Stimulated activated CD4-positive, alpha-beta T cell treated with anti-CD3 and anti-CD28 coated beads, Interleukin-12 subunit alpha, Interleukin-12 subunit beta, amount 100 ng/mL, for 24 hours (primary cell): ENCODE measurements at regions not wholly inside any gene's neighbourhood (a gene's known extent, or its start where the extent isn't known, plus 50 kb on each side); places are given as distances from the start of the nearest gene placed in this dataset.
"Not testable (repeated sequence)": the region's sequence is repeated elsewhere in the genome, so short reads cannot be mapped to it uniquely, and the experiment has no call there.

Experiments used
- DNase-seq, 2 experiments: peaks; one replicate each; pipeline ENCODE4 v3.0.0-alpha.2; 2020; ENCODE audit warnings: low read depth in 2 of 2

DNA sequence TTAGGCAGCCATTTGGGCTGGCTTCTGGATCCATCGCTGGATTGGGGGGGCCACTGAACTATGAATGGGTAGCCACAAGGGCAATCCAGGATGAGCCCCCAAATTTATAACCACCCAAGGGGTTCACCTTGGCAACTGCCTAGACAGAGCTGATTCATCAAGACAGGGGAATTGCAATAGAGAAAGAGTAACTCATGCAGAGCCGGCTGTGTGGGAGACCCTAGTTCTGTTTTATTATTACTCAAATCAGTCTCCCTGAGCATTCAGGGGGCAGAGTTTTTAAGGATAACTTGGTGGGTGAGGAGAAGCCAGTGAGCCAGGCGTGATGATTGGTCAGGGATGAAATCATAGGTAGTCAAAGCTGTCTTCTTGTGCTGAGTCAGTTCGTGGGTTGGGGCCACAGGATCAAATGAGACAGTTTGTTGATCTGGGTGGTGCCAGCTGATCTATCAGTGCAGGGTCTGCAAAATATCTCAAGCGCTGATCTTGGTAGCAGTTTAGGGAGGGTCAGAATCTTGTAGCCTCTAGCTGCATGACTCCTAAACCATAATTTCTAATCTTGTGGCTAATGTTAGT lies 57.9 kb downstream of the DNAJB9 start:
- no peak for DNase-seq

DNA sequence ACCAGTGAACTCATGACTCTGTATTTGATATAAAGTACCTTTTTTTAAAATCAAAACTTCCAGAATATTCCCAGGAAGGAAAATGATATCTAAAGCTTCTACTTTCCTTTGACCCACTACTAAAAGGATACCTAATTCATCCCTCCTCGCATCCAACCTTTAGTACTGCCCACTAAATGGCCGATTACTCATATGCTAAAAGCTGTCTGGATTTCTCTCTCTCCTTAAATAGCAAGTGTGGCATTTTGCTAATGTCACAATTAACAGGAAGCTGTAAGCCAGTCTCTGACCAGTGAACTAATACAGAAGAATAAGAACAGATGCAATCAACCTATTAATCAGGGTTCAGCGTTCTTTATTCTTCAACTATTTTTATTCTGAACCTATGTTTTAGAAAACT lies 59.0 kb downstream of the DNAJB9 start:
- no peak for DNase-seq

DNA sequence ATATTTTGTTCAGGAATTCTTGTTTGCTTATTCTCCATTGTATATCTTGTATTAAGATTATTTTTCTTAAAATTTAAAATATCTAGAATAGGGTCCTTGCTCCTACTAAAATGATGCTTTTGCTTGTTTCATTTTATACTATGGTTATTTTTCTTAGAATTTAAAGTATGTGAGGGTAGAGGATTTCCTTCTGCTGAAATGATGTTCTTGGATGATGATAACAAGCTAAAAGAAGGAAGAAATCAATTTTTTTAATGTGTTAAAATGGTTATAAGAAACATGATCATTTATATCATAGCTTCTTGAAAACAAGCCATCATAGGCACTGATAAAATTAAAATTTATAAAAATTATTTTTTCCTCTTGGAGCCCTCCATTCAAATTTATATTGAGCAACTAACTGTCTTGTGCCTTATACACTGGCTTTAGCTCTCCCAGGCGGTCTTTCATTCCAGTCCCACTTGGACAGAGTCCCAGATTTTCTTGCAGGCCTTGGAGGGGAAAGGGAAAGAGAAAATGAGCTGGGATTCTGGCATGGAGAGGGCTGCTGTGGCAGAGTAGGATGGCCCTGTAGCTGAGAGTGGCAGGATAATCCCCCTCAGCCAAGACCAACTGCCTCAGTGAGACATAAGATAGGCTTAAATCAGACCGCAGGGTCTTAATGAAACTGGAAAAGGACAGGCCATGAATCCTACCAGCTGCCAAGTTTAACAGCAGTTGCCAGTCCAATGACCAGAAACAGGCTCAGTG lies 60.2 kb downstream of the DNAJB9 start:
- no peak for DNase-seq

DNA sequence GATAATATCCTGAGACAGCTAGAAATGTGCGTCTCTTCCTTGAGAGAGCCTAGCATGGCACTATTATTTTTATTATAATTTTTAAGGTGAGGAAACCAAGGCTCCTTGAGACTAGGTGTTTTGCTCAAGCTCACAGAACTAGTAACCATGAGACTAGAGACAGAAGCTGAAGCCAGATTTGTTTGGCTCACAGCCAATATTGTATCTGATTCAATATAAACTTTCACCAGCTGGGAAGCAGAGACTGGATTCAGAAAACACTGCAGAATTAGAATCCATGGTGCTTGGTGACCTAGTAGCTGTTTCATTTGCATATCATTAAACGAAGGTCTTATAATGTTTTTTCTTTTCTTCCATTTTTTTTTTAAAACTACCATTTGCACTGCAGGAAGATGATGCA lies 64.4 kb downstream of the DNAJB9 start:
- no peak for DNase-seq

DNA sequence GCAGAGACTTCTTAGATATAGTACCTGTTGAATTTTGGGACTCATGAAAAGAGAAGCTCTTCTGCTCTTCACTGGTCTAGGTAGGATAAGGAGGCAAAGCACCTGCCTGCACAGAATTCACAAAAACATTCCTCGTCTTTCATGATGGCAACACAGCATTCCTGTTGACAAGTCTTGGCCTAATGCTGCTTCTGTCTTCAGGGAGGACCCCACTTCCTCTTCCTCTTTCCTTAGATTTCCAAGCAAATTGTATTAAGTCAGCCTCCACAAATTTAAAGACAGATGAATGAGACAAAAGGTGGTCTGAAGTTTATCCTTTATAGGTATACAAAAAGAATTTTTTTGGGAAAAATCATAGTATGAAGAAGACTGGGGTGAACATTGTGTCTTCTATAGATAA lies 64.9 kb downstream of the DNAJB9 start:
- DNase-seq: no peak

DNA sequence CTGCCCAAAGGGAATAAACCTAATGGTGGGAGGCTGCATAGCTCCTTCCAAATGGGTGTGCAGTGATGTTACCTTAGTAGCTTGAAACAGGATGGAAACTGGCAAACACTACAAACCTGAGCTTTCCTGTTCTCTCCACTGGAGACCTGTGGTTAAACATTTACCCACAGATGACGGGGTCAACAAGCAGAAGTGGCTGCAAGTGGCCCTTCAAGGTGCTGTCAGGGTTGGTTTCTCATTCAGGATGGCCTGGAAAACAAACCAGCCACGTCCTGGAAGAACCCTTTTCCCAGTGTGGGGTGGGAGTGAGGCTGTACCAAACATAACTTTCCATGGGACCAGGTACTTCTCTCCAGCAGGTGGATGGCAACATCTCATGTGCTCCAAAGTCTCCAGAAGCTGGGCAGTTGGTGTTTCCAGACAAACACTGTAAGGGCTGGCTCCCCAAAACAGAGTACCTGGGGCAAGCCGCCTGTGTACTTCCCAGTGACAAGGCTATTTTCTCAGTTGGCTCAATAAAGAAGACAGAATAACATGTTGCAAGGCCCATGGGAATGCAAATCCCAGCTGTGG lies 67.5 kb downstream of the DNAJB9 start:
- DNase-seq: no peak

DNA sequence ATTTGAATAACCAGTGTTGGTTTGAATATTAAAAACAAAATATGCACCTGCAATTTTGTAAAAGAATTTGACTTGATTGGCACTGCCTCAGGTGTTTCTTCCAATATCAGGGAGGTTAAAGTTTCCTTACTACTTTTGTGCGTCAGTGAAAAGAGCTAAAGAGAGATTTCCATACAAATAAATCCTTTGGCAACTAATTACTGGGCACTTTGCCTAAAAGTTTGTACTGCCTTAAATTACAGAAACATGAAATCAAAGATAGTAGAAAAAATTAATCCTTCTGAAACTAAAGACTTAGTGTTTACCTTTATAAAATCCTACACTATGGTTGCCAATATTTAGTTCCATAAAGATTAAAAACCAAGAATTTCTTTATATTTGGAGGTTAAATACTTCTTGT lies 72.5 kb downstream of the DNAJB9 start:
- DNase-seq: no peak

DNA sequence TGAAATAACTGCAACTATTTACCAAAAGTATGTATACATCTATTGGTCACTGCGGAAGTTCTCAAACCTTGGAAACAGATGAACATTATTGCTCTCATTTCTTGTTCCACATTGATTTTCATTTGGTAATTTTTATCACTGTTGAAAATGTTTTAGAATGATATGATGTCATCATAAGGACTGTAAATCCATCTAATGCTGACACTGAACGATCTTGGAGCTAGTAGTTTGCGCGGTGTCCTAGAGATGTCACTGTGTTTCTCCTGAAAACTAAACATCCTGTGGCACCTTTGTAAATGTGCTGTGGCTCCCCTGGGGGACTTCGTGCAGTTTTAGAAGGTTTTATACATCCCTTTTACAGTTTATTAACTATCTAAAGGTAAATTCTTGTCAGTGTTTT lies 73.5 kb downstream of the DNAJB9 start:
- DNase-seq: no peak

DNA sequence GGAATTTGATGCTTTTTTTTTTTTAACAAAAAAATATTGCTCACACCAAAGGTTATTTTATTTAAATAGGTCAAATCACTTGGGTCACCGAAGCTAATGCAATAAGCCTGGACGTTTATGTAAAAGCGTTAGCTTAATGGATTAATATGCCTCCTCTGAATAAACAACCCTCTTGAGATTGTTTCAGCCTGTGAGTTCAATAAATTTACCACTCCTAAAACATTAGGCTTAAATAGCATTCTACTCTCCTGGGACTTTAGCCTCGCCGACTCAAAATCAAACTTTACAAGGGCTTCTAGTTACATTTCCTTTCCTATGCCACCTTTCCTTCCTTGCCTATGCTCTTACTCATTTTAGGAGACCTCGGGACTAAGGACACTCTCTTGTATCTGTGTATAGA lies 79.3 kb downstream of the DNAJB9 start:
- DNase-seq: no peak

DNA sequence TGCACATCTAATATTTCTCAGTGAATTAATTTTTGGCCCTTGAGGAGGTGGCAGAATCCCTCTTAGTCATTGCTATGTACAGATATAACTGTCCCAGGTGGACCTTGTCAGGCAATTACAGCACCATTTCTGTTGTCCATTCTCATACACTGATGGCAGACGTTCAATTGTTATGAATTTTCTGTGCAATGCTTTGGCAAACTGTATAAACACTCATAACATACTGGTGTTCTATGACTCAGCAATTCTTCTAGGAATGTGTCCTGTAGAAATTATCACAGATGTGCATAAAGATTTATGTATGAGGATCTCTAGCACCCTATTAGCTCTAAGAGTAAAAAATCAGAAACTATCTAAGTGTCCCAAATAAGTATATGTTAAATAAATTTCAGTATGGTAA lies 80.8 kb downstream of the DNAJB9 start:
- DNase-seq: no peak

DNA sequence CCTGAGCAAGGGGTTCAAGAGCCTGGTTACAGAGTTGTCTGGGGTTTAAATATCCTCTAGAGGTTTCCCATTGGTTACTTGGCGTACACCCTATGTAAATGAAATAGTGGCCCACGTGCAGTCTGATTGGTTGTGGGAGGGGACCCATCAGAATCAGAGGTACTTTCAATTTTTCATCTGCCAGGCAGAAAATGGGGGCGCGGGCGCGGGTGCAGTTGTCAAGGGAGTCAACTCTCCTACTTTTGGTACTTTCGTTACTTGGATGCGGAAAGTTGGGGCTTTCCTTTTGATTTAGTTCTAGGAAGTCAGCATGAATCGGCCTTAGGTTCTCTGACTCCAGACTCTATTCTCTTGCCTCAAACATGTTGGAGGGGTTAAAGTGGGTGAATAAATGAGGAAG lies 83.2 kb downstream of the DNAJB9 start:
- no peak for DNase-seq

DNA sequence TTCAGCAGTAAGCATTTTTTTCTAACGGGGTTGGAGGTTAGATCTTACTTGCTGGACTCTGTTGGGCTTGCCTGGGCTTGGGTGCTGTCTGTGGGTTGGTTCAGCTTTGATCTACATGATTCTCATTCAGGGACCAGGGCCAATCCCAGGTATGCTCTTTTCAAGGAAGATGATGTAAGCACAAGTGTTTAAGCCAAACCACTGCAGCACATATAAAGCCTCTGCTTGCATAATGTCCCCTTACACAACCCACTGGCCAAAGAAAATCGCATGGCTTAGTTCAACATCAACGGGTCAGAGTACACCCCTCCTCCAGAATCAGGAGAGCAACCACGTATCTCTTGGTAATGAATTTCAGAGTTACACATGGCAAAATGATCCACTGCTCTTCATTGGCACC lies 83.9 kb downstream of the DNAJB9 start:
- no peak for DNase-seq

DNA sequence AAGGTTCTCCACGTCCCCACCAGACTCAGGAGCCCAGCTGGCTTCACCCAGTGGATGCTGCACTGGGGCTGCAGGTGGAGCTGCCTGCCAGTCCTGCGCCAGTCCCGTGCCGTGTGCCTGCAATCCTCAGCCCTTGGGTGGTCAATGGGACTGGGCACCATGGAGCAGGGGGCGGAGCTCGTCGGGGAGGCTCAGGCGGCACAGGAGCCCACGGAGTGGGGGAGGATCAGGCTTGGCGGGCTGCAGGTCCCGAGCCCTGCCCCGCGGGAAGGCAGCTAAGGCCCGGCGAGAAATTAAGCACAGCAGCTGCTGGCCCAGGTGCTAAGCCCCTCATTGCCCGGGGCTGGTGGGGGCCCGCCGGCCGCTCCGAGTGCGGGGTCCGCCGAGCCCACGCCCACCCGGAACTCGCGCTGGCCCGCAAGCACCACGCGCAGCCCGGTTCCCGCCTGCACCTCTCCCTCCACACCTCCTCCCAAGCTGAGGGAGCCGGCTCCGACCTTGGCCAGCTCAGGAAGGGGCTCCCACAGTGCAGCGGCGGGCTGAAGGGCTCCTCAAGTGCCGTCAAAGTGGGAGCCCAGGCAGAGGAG lies 87.6 kb downstream of the DNAJB9 start:
- not testable (repeated sequence) for DNase-seq

DNA sequence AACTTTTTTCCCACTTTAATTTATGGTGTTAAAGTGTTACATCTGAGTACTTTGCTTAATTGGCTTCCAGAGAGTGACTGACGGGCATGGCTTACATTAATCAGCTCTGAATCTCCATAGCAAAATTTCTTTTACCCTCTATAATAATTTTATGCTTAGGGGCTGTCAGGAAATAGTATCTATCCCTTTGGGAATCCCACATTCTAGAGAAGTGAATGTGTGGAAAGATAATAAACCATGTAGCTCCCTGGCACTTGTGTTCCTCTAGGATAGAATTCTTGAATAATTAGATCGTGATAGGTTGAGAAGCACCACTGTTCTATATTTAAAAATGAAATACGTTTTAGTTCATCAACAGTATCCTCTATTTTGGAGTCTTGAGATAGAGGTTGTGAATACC lies 89.6 kb downstream of the DNAJB9 start:
- no peak for DNase-seq

DNA sequence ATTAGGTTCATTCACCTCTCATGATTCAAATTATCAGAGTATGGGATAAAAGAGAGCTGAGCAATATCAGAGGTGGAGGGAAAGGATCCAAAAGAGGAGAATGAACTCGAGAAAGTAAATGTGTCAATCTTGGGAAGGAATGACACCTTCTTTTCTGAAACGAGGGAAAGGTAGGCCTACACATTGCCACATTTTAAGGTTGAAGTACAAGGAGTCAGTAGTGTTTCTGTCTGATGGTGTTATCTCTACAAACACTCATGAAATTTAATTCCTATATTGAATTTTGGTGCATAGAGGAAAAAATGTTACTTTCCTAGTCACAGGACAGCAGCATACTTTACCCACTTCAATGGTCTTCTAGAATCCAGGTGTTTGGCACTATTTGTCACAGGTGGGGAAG lies 90.2 kb downstream of the DNAJB9 start:
- no peak for DNase-seq

DNA sequence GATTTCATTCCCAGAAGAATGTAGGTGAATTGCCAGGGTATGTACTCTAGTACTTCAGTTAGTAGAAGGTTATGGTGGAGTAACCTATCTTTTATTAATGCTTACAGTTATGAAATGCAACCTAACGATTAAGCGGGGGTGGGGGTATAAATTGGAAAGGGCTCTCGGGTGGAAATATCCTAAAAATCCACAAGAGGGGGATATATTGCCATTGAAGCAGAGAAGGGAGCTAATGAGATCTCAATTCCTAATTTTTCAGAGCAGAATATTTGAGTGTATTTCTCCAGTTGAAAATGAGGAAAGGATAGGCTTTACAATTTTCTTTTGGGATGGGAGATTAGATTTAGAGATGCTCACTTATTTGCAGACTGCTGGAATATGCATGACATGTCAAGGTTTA lies 90.8 kb downstream of the DNAJB9 start:
- no peak for DNase-seq

DNA sequence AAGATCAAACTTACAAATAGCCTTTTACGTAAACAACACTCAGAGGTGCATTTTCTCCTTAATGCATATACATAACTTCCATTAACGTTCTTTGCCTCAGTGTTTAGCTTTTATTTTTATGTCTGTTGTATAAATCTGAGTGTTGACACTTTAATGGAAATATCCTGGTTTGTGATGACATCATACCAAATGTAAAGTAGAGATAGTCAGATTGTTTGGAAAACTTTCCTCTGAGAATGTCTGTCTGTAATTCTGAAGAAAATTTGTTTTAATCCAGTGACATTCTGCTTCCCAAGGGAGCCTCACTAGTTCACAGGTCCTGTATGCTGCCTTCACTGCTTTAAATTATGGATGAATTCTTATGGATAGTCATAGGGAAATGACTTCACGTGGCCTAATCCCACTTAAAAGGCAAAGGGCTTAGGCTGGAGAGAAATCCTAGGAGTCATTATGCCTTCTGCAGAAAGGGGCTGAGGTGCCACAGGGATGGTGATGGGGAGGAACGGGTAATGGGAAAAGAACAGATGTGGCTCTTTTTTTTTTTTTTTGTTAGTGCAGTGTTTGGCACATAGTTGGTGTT lies 93.2 kb downstream of the DNAJB9 start:
- DNase-seq: no peak

DNA sequence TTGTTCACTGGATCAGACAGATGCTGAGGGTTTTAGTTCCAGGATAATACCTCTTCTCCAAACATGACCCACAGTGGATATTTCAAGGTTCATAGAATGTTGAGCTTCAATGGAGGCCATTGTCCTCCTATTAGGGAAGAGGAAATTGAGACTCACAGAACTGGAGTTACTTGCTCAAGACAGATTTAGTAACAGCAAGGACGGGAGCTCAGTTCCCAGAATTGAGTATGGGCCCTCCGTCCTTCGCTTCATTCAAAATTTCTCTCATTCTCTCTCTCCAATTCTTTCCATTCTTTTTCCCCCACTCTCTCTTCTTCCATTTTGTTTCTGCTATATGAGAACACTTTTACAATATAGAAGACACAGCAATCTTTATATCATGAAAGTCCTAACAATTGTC lies 94.0 kb downstream of the DNAJB9 start:
- no peak for DNase-seq

DNA sequence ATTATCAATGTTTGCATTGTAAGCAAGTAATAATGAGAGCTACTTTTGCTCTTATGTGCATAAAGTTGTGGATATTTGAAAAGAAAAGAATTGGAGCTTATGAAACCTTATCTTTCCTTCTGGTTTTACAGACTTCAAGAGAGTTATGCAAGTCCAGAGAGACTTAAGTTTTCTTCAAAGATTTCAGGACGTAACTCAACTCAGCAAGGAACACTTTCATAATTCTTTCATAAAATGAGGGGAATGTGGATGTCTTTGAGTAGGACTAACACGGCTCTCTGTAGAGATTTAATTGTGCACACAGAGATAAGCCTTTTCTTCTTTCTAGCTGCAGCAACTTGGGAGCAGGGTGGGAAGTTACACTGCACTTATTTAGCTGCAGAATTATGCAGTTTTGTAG lies 97.5 kb downstream of the DNAJB9 start:
- DNase-seq: no peak

DNA sequence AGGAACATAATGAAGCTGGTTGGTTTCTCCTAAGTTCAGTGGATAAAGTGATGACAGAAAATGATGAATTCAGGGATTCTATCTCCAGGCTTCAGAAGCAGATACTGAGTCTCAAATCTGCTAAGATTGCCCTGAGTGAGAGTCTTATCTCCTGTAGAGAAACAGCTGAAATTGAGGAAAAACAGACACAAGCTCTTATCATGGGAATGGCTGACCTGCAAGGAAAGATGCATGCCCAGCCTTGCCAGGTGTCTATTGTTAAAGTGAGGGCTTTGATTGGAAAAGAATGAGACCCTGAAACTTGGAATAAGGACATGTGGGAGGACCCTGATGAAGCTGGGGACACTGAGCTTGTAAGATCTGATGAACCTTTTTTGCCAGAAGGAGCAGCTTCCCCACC lies 100.3 kb downstream of the DNAJB9 start:
- DNase-seq: no peak

DNA sequence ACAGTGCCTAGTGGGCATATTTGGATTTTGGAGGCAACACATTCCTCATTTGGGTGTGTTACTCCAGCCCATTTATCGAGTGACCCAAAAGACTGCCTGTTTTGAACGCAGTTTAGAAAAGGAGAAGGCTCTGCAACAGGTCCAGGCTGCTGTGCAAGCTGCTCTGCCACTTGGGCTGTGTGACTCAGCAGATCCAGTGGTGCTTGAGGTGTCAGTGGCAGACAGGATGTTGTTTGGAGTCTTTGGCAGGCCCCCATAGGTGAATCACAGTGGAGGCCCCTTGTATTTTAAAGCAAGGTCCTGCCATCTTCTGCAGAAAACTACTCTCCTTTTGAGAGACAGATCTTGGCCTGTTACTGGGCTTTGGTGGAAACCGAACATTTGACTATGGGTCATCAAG lies 104.0 kb downstream of the DNAJB9 start:
- DNase-seq: not testable (repeated sequence)

DNA sequence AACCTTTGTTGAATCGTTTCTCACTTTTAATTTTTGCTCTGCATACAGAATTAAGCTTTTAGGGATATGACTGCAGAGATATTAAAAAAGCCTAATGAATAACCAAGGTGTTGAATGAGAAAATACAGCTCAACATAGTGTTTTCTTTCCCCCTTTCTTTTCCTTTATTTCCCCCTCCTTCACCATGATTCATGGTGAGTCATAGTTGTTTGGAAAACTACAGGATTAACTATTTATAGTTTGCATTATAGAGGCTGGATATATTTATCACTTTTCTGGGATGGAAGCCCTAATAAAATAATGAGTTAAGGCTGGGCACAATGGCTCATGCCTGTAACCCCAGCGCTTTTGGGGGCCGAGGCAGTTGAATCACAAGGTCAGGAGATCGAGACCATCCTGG lies 115.0 kb downstream of the DNAJB9 start:
- no peak for DNase-seq

DNA sequence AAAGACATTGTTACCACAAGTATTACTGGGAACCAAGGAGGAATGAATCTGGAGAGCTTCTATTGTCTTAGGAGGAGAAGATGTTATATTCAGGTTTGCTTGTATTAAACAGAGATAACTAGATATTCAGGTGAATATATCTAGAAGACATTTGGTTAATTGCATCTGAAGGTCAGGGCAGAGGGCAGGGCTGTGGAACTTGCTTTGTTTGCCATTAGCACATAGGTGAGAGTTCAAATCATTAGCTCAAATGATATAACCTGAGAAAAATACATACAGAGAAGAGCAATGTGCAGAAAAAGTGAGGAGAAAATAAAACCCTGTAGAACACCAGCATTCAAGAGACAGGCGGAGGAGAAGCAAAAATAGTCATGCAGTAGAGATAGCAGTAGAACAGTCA lies 116.8 kb downstream of the DNAJB9 start:
- DNase-seq: no peak
